ENCODE measurements at regions not wholly inside any gene's neighbourhood (a gene's known extent, or its start where the extent isn't known, plus 50 kb on each side); places are given as distances from the start of the nearest gene placed in this dataset.
"Not testable (repeated sequence)": the region's sequence is repeated elsewhere in the genome, so short reads cannot be mapped to it uniquely, and the experiment has no call there.

- TF ChIP-seq ZSCAN23 (tag by site-specific recombination; IDR thresholded peaks at IDR 0.05); PATZ1 (tag by site-specific recombination; IDR thresholded peaks at IDR 0.05); ZNF274 (IDR thresholded peaks at IDR 0.05; ENCODE audit: low read length); ZNF274 (tag by site-specific recombination; IDR thresholded peaks at IDR 0.05; ENCODE audit: borderline replicate concordance); ZNF121 (tag by site-specific recombination; IDR thresholded peaks at IDR 0.05); TCF7L2 (IDR thresholded peaks at IDR 0.05; ENCODE audit: borderline replicate concordance, low read depth, low read length); ZNF335 (tag by site-specific recombination; conservative IDR thresholded peaks at IDR 0.05); KLF1 (tag by site-specific recombination; IDR thresholded peaks at IDR 0.05); YY1 (tag by site-specific recombination; IDR thresholded peaks at IDR 0.05); ZNF600 (tag by site-specific recombination; IDR thresholded peaks at IDR 0.05); ZNF514 (tag by site-specific recombination; IDR thresholded peaks at IDR 0.05); ZBTB1 (tag by site-specific recombination; IDR thresholded peaks at IDR 0.05): not testable (repeated sequence)
- TF ChIP-seq, protein P1, sequence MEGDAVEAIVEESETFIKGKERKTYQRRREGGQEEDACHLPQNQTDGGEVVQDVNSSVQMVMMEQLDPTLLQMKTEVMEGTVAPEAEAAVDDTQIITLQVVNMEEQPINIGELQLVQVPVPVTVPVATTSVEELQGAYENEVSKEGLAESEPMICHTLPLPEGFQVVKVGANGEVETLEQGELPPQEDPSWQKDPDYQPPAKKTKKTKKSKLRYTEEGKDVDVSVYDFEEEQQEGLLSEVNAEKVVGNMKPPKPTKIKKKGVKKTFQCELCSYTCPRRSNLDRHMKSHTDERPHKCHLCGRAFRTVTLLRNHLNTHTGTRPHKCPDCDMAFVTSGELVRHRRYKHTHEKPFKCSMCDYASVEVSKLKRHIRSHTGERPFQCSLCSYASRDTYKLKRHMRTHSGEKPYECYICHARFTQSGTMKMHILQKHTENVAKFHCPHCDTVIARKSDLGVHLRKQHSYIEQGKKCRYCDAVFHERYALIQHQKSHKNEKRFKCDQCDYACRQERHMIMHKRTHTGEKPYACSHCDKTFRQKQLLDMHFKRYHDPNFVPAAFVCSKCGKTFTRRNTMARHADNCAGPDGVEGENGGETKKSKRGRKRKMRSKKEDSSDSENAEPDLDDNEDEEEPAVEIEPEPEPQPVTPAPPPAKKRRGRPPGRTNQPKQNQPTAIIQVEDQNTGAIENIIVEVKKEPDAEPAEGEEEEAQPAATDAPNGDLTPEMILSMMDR (tag by site-specific recombination; IDR thresholded peaks at IDR 0.05): not testable (repeated sequence)
- TF ChIP-seq, protein P2, sequence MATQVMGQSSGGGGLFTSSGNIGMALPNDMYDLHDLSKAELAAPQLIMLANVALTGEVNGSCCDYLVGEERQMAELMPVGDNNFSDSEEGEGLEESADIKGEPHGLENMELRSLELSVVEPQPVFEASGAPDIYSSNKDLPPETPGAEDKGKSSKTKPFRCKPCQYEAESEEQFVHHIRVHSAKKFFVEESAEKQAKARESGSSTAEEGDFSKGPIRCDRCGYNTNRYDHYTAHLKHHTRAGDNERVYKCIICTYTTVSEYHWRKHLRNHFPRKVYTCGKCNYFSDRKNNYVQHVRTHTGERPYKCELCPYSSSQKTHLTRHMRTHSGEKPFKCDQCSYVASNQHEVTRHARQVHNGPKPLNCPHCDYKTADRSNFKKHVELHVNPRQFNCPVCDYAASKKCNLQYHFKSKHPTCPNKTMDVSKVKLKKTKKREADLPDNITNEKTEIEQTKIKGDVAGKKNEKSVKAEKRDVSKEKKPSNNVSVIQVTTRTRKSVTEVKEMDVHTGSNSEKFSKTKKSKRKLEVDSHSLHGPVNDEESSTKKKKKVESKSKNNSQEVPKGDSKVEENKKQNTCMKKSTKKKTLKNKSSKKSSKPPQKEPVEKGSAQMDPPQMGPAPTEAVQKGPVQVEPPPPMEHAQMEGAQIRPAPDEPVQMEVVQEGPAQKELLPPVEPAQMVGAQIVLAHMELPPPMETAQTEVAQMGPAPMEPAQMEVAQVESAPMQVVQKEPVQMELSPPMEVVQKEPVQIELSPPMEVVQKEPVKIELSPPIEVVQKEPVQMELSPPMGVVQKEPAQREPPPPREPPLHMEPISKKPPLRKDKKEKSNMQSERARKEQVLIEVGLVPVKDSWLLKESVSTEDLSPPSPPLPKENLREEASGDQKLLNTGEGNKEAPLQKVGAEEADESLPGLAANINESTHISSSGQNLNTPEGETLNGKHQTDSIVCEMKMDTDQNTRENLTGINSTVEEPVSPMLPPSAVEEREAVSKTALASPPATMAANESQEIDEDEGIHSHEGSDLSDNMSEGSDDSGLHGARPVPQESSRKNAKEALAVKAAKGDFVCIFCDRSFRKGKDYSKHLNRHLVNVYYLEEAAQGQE (tag by site-specific recombination; IDR thresholded peaks at IDR 0.05): not testable (repeated sequence)
- TF ChIP-seq, protein P3, sequence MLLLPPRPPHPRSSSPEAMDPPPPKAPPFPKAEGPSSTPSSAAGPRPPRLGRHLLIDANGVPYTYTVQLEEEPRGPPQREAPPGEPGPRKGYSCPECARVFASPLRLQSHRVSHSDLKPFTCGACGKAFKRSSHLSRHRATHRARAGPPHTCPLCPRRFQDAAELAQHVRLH (tag by site-specific recombination; IDR thresholded peaks at IDR 0.05): not testable (repeated sequence)
Observed at GRCh38 chr7:115789473-115789872, 241.1 kb downstream of the TFEC start.
